Dedifferentiated amniotic fluid mesenchymal stem cell (primary cell): ENCODE measurements at regions not wholly inside any gene's neighbourhood (a gene's known extent, or its start where the extent isn't known, plus 50 kb on each side); places are given as distances from the start of the nearest gene placed in this dataset.

ENCODE experiments used
- DNase-seq: peaks from one replicate; pipeline ENCODE4 v3.0.0-alpha.2; 2016; ENCODE audit errors: extremely low spot score

DNA sequence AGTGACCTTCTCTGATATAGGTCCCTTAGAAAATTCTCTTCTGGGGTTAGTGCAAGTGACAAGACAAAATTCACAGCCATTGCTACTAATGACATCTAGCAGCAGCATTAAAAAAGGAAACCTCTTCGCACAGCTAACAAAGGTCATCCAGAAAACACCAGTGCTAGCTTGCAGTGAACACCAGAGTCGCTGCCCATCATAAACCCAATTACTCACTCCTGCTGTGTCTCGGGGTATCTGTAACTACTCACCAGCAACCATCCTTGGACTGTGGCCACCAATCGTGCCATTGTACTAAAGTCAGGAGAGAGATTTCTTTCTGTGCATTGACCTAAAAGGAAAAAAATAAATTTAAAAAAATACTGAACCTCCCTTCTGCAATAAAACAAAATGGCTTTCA lies 1494.7 kb upstream of the CDH8 start:
- DNase-seq: no peak

DNA sequence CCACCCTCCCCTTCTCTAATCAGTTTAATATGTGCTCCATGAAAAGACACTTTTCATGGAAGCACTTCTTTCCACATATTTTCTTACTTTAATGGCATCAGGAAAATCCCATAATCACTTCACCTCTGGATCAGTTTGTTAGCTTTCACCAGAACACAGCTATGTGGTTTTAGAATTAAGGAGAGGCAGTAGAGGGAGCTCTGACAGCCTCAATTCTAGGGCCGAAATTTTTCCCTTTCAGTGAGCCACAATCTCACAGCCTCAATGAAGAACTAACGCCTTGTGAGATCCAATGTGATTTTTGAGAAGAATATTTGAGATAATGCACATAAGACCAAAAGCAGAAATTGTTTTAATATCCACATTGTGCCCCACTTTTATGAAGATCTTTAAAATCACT lies 1494.0 kb upstream of the CDH8 start:
- DNase-seq: no peak

DNA sequence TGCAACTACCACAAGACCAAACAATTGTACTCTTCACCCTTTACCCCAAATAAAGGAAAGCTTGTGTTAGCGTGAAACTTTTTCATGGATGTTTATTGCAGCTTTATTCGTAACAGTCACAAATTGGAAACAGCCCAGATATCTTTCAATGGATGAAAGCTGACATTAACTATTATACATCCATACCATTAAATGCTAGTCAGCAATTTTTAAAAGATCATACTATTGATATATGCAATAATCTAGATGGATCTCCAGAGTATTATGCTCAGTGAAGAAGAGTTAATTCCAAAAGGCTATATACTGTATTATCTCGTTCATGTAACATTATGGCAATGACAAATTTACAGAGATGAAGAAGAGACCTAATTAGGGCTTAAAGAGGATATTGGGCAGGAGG lies 1491.2 kb upstream of the CDH8 start:
- no peak for DNase-seq

DNA sequence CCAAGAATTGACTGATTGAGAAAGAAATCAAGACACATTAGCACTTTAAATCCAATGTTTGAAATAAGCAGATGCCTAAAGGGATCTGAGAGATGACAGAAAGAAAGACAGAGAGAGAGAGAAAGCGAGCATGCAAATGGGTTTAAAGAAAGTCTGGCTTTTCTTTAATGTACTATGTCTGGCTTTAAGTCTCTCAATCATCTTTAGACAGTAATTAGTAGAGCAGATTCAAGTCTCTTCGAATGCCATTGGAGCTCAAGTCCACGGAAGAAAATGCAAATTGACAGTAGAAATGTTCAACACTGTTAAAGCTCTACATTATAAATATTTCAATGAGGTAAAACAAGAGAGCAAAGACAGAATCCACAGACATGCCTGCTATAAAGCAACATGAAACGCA lies 1480.2 kb upstream of the CDH8 start:
- DNase-seq: no peak

DNA sequence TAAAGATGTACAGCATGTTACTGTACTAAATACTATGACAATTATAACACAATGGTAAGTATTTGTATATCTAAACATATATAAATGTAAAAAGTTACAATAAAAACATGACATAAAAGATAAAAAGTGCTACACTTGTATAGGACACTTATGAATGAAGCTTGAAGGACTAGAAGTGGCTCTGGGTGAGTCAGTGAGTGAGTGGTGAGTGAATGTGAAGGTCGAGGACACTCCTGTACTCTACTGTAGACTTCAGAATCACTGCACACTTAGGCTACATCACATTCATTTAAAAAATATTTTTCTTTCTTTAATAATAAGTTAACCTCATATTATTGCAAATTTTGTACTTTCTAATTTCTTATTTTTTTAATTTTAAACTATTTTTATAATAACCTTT lies 1476.7 kb upstream of the CDH8 start:
- DNase-seq: no peak

DNA sequence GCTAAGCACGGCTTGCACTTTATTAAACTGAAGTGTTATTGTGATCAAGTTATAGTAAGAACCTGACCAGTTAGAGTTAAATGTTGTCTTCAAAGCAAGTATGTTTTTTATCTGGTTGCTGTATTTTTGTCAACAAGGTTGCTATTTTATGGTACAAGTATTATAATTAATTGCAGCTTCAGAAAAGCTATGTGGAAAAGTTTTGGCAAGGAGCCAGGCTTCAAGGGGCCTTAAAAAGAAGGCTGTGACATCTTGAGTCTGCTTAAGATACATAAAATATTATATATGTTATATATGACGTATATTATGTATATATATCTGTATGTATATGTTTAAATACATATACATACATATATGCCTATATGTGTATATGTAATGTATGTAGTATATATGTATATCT lies 1461.2 kb upstream of the CDH8 start:
- DNase-seq: no peak

DNA sequence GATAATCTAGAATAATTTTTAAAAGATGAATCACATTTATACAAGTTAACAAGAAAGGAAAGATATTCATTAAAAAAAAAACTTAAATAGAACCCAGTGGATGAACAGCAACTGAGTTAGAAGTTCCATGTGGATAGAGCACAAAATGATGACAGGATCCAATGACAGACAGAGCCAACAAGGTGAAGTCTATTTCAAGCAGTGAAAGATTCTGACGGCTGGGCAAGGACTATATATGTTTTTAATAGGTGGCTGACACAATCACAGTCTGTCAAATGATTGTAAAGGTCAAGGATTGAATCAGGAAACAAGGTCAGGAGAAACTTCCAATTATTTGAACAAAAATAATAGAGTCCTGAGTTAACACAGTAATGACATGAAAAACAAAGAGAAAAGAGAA lies 1460.0 kb upstream of the CDH8 start:
- DNase-seq: no peak

DNA sequence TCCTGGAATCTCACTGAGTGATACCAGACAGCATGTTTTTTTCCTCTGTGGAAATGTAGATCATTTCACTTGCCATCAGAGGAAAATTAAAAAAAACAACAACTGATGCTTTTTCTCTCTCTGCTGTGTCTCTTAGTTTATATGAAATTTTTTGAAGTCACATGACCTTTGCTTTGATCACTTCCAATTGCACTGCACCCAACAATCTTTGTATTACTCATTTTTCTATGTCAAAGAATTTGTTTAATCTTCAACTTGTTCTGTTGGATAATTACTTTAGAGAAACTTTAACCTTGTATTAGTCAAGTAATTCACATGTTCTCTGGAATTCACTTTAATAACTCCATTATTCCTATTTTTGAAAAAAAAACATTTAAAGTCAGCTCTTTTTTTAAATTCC lies 1452.7 kb upstream of the CDH8 start:
- DNase-seq: no peak

DNA sequence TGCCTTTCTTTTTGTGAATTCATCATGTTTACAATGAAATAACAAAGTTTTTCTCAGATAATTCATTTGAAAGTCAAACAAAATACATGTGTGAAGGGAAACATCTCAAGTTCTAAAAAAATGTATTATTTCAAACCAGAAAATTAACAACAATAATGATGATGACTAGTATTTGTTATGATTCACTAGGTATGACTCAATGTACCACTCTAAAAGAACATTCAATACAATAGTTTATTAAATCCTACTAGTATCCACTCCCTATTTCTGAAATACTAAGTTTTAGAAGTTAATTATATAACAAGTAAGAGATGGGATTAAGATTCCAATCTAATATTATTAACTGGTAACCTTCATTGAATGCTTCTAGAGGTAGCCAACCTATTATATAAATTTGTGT lies 1444.8 kb upstream of the CDH8 start:
- DNase-seq: no peak

DNA sequence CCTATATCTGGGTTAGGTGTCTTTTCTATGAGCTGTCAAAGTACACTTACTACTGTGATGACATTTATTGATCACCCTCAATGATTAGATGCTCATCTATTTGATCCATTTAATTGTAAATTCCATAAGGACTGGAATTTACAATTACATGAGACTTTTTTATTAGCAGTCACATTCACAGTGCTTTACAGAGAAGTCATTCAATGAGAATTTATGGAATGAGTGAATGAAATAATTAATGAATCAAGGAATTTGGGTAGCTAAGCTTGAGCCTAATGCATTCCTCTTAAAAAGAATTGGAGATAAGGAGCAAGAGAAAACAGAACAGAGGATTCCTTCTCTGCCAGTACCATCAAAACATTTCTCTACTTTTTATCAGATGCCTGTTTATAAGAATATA lies 1437.5 kb upstream of the CDH8 start:
- DNase-seq: no peak

DNA sequence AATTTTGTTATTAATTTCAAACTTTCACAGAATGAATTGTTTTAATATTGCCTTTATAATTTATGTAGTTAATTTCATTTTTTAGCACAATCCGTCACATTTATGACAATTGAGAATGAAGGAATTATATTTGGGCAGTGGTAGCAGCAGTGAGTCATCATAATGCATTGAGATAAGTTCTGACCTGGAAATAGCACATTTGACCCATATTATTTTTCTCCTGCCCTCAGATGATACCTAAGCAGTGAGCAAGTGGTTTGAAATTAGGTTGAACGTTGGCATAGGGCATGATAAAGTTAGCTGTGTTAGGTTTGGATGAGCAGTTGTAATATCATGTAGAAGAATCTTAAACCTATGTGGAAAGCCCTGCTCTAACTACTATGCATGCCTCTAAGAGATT lies 1431.3 kb upstream of the CDH8 start:
- DNase-seq: no peak

DNA sequence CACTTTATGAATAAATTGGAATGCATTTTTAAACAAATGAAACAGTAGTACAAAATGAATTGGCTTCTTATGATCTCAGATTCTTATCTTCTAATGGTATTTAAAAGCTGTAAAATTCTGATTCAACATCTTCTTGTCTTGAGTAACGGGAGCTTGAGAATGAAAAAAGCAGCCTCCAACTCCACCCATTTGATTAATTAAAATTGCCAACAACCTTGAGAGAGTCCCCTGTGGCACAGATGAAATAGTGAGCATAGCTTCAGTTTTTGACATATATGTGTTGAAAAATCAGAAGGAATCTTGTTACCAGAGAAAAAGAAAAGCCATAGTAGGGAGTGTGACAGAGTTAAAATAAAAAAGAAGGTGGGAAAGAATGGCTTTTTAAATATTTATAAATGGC lies 1426.1 kb upstream of the CDH8 start:
- no peak for DNase-seq

DNA sequence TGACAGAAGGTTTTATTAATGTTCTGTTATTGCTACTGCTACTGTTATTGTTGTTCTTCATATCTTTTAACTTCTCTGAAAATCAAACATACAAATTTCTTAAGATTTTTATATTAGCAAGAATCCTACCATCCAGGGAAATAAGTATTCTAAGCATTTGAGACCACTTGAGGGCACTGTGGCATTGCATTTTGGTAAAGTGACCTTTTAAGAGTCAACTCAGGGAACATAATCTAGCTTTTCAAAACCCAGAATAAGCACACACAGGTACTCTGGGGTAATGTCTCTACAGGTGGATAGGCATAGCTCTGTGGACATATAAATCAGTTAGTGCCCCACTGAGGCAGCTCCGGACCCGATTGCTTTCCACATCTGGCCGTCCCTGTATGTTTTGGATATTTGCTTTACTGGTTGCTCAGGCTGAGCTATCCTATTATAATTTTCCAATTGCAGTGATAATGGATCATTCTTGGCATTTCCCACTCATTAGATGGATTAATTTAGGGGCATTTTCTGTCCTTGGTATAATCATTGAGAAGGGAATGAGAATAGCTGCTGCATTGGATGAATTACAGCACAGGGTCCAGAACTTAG lies 1425.1 kb upstream of the CDH8 start:
- DNase-seq: peak; percentile 59

DNA sequence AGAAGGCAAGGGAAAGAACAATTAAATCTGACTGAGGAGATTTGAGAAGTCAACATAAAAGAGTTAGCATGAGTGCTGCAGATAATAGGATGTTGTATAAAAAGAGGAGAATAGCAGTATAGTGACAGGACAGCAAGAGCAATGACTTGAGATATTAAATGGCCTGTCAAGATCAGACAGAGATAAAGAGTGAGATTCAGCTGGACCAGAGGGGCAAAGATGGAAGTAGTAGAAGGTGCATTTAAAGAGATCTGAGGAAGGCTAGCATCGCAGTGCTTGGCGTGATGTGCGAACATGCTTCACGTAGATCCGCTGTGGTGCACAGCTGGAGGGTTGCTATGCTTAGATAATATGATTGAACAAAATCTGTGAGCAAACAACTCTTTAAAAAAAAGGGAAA lies 1422.6 kb upstream of the CDH8 start:
- DNase-seq: no peak

DNA sequence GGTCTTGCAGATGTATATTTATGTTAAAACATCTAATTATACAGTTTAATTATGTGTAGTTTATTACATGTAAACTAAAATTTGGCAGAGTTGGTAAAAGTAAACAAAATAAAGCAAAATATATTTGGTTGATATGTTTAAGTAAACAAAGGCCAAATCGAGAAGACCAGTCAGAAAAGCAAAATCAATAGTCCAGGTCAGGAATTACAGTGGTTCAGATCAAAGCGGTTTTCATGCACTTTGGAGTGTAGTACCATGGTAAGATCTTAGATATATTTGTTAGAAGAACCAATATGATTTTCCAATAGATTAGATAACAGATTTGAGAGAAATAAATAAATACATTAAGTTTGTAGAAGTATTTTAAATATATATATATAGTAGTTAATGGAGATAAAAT lies 1421.6 kb upstream of the CDH8 start:
- no peak for DNase-seq

DNA sequence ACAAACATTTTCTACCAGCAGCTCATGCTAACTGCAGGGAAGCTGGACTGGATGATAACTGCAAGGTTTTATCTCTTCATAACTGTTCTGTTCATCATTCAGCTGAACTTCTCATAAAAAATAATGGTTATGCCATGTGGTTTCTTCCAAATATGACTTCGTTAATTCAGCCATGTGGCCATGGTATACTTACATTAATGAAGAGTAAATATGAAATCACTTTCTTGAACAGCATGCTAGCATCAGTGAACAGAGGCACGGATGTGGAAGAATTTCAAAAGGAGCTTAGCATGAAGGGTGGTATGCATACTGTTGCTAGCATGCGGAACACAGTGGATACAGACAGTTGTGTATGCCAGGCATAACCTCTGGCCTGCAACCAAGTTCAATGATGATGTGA lies 1417.0 kb upstream of the CDH8 start:
- no peak for DNase-seq

DNA sequence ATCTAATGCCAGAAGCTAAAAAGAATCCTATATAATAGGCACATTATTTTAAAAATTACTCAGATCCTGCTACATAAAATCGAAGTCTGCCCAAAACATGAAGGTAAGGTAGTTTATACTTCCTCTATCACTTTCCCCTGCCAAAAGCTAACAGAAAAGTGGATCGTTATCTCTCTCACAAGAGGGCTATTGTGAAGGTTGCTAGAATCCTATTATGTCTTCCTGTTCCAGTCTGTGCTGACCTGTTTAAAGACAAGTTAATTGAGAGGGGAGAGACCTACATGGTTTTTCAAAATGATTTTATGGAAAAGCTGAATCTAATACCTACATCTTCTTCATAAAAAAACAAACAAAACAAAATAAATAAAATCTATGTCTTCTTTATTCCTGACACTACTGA lies 1410.9 kb upstream of the CDH8 start:
- DNase-seq: no peak

DNA sequence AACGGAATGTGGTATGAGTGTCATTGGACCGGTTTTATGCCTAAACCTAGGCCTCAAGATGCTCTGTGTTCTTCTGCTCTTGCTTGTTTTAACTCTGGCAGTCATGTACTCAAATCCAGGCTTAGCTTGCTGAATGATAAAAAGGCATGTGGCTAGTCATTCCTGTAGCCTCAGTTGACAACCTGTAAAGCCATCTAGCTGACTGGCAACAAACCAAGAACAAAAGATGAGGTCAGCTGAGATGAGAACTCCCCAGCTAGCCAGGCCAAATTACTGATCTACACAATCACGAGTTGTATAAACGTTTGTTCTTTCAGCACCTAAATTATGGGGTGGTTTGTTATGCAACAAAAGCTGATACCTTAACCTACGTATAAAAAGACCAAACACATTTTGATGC lies 1406.0 kb upstream of the CDH8 start:
- no peak for DNase-seq

DNA sequence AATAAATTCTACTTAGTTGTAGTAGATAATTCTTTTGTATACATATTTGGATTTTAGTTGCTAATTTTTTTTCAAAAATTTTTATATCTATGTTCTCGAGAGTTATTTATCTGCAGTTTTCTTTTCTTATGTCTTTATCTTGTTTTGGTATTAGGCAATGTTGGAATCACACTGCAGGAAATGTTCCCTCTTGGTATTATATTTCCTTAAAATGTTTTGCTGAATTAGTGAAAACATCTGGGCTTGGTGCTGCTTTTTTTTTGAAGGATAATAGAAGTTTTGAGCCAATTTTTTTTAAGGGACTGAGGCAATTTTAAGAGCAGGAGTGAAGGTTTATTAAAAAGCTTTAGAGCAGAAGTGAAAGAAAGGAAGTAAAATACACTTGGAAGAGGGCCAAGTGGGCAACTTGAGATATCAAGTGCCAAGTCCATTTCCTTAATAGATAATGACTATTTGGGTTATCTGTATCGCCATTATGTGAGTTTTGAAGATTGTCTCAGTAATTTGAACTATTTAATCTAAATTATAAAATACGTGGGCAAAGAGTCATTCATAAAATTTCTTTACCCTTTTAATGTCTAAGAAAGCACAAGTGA lies 1390.1 kb upstream of the CDH8 start:
- no peak for DNase-seq

DNA sequence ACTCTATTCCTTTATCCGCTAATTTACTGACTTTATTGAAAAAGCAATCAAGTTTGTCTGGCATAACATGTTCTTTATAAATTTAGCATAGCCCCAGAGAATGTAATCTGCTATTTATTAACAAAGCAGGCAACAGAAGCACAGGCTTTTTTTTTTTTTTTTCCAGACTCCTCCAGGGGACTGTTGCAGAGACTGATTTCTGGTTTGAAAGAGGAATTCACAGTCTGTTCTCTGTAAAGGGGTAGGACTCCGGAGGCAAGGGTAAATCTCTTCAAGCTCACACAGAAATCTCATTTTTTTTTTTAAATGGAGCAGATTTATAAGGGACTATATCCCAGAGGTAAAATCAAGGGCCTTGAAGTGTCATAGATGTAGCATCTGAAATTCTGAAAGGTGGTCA lies 1386.5 kb upstream of the CDH8 start:
- no peak for DNase-seq

DNA sequence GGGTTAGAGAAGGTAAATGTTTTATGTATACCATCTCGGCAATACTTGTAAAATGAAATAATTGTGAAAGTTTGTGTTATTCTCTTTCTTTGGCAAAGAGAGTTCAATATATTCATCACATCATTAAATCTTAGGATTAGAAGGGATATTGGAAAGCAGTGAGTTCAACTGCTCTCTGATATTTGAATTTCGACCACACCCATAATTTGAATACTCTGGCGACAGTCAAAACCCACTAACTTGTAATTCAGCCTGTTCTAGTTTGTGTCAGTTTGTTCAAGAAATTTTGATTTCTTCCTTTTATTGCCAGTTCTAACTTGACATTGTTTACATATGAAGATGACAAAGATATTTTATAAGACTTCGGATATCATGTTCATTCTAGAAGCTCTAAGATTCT lies 1380.5 kb upstream of the CDH8 start:
- DNase-seq: no peak

DNA sequence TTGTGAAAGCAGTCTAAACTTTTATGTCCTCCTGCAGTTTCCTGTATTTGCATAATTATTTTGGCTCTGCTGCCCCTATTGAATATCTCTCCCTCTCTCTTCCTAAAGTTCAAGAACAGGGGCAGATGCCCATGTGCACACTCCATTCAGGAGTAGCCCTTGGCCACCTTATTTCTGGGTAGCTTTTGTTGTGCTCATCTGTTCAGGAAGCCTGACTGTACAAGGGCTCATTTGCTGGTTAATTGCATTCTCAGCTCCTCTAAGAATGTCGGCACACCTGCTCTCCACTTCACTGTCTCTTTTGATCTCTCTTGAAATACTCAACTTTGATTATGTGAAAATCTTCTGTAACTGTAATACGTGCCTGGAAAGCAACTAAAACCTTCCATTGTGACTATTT lies 1378.8 kb upstream of the CDH8 start:
- DNase-seq: no peak

DNA sequence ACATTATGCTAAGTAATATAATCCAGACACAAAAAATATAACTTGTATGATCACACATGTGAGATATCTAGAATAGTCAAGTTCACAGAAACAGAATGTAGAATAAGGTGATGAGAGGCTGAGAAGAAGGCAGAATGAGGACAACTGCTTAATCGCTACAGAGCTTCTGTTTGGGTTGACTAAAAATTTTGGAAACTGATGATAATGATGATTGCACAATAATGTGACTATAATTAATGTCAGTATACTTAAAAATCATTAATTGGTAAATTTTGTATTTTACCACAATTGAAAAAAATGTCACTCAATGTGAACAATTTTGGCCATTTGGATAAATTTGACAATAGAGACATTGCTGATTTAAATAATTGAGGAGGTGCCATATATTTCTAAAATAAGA lies 1374.4 kb upstream of the CDH8 start:
- no peak for DNase-seq

DNA sequence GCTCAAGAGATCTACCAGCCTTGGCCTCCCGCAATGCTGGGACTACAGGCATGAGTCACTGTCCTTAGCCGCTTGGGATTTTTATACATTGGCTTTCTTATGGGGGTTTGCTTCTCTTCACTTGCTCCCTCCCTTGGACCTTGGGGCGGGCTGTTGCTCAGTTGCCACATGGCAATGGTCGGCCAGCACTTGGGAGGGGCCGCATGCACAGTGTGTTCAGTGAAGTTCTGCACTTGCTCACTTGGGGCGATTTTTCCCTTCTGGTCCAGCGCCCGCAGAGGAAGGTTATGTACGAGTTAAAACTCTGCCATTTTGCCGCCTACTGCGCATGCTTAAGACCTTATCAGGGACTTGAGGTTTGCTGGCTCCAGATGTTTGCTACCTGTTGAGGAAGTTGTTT lies 1367.6 kb upstream of the CDH8 start:
- no peak for DNase-seq
